GM23338 (cell line): ENCODE measurements at regions not wholly inside any gene's neighbourhood (a gene's known extent, or its start where the extent isn't known, plus 50 kb on each side); places are given as distances from the start of the nearest gene placed in this dataset.
A peak's percentile ranks its signal among the peaks of the same experiment; 100 is the strongest.

Experiments
- ATAC-seq: fragments of 200-7000 bp; cut with Tn5 transposase; 3 replicates; pipeline ENCODE4 v1.9.1; 2020
- DNase-seq: peaks from one replicate; pipeline ENCODE4 v3.0.0-alpha.2; 2015; ENCODE audit warnings: low spot score
- H2AFZ ChIP-seq: fragments of 200-600 bp; sonication (generic); 2 replicates; pipeline ENCODE4 v1.8.0; 2016; ENCODE audit warnings: antibody characterized with exemption, mild to moderate bottlenecking, moderate library complexity
- H3F3A ChIP-seq: fragments of 200-600 bp; sonication (generic); replicated peaks from 2 replicates; pipeline ENCODE4 v1.8.0; 2017; ENCODE audit warnings: antibody characterized with exemption, mixed run types, low read depth
- H3K27ac ChIP-seq: fragments of 200-600 bp; sonication (generic); 2 replicates; pipeline ENCODE4 v1.6.1; 2016; ENCODE audit warnings: low read depth
- H3K27me3 ChIP-seq: fragments of 200-600 bp; sonication (generic); 2 replicates; pipeline ENCODE4 v1.8.0; 2016; ENCODE audit warnings: mild to moderate bottlenecking, mixed run types, moderate library complexity; ENCODE audit not compliant: insufficient read depth
- H3K36me3 ChIP-seq: fragments of 200-600 bp; sonication (generic); 2 replicates; pipeline ENCODE4 v1.8.0; 2016; ENCODE audit warnings: mild to moderate bottlenecking; ENCODE audit not compliant: insufficient read depth
- H3K4me1 ChIP-seq: fragments of 200-600 bp; sonication (generic); 2 replicates; pipeline ENCODE4 v1.8.0; 2016; ENCODE audit warnings: mild to moderate bottlenecking, moderate library complexity; ENCODE audit not compliant: insufficient read depth
- H3K4me2 ChIP-seq: fragments of 200-600 bp; sonication (generic); 2 replicates; pipeline ENCODE4 v1.7.1; 2017; ENCODE audit warnings: mixed run types
- H3K4me3 ChIP-seq: fragments of 200-600 bp; sonication (generic); 2 replicates; pipeline ENCODE4 v1.6.1; 2016; ENCODE audit warnings: mixed run types
- H3K79me2 ChIP-seq: fragments of 200-600 bp; sonication (generic); replicated peaks from 2 replicates; pipeline ENCODE4 v1.8.0; 2017; ENCODE audit warnings: mild to moderate bottlenecking; ENCODE audit not compliant: insufficient read depth
- H3K9me2 ChIP-seq: fragments of 200-600 bp; sonication (generic); 2 replicates; pipeline ENCODE4 v1.8.0; 2017; ENCODE audit not compliant: insufficient read depth
- H4K20me1 ChIP-seq: fragments of 200-600 bp; sonication (generic); replicated peaks from 2 replicates; pipeline ENCODE4 v1.8.0; 2017; ENCODE audit warnings: mild to moderate bottlenecking; ENCODE audit not compliant: insufficient read depth
- H3K27ac Mint-ChIP-seq: 2 replicates; pipeline ENCODE4 v1.8.0; 2020; ENCODE audit warnings: inconsistent platforms, mild to moderate bottlenecking, moderate library complexity, mixed read lengths
- H3K27me3 Mint-ChIP-seq: 3 replicates; pipeline ENCODE4 v1.8.0; 2022; ENCODE audit warnings: low read depth, mild to moderate bottlenecking, moderate library complexity, mixed read lengths, inconsistent platforms; ENCODE audit not compliant: insufficient read depth, poor library complexity
- H3K36me3 Mint-ChIP-seq: 3 replicates; pipeline ENCODE4 v1.8.0; 2021; ENCODE audit warnings: low read depth, mild to moderate bottlenecking, inconsistent platforms, moderate library complexity, mixed read lengths
- H3K4me1 Mint-ChIP-seq: 3 replicates; pipeline ENCODE4 v1.8.0; 2020; ENCODE audit warnings: mild to moderate bottlenecking, inconsistent platforms, mixed read lengths
- H3K4me3 Mint-ChIP-seq: 3 replicates; pipeline ENCODE4 v1.8.0; 2021; ENCODE audit warnings: moderate library complexity, mild to moderate bottlenecking, inconsistent platforms, mixed read lengths
- H3K9me3 Mint-ChIP-seq: 3 replicates; pipeline ENCODE4 v1.8.0; 2020; ENCODE audit warnings: moderate library complexity, mild to moderate bottlenecking, inconsistent platforms, mixed read lengths
- CREB1 ChIP-seq: fragments of 250-450 bp; sonication (Bioruptor Pico); IDR thresholded peaks from 2 replicates; pipeline ENCODE4 v1.5.0; 2020; ENCODE audit warnings: low read depth, mild to moderate bottlenecking, moderate library complexity
- ETS1 ChIP-seq: IDR thresholded peaks from 2 replicates; pipeline ENCODE4 v1.6.1; 2016; ENCODE audit warnings: antibody characterized with exemption
- EZH2 ChIP-seq: fragments of 200-600 bp; sonication (generic); IDR thresholded peaks from one replicate; pipeline ENCODE4 v1.8.0; 2017; ENCODE audit warnings: antibody characterized with exemption, mild to moderate bottlenecking, low read depth; ENCODE audit not compliant: unreplicated experiment
- EZH2phosphoT487 ChIP-seq: fragments of 200-600 bp; sonication (generic); IDR thresholded peaks from one replicate; pipeline ENCODE4 v1.8.1; 2018; ENCODE audit warnings: antibody characterized with exemption; ENCODE audit not compliant: unreplicated experiment
- POLR2AphosphoS5 ChIP-seq: IDR thresholded peaks from 2 replicates; pipeline ENCODE4 v1.6.1; 2016; ENCODE audit warnings: antibody characterized with exemption, low read depth
- ZNF114 ChIP-seq: fragments of 250-450 bp; sonication (Bioruptor Pico); IDR thresholded peaks from 2 replicates; pipeline ENCODE4 v1.5.0; 2020; ENCODE audit warnings: mild to moderate bottlenecking, moderate library complexity
- ZNF331 ChIP-seq: fragments of 250-450 bp; sonication (Bioruptor Pico); IDR thresholded peaks from 2 replicates; pipeline ENCODE4 v1.5.0; 2020; ENCODE audit warnings: low read depth, mild to moderate bottlenecking, moderate library complexity
- TF ChIP-seq, protein P1 (sequence below): IDR thresholded peaks from one replicate; pipeline ENCODE4 v1.6.1; 2018; ENCODE audit warnings: antibody characterized with exemption; ENCODE audit not compliant: unreplicated experiment
- TF ChIP-seq, protein P2 (sequence below): fragments of 250-450 bp; sonication (Bioruptor Pico); IDR thresholded peaks from 2 replicates; pipeline ENCODE4 v1.5.0; 2020; ENCODE audit warnings: mild to moderate bottlenecking, moderate library complexity
- TF ChIP-seq, protein P3 (sequence below), 2 experiments: fragments of 200-600 bp in 1 of 2; sonication (generic) in 1 of 2; conservative IDR thresholded peaks; 2 replicates each; pipeline versions ENCODE4 v1.5.1 to v1.6.1; 2016 to 2017; ENCODE audit warnings: antibody characterized with exemption in 2 of 2, low read depth in 2 of 2, mild to moderate bottlenecking in 2 of 2, moderate library complexity in 1 of 2

DNA sequence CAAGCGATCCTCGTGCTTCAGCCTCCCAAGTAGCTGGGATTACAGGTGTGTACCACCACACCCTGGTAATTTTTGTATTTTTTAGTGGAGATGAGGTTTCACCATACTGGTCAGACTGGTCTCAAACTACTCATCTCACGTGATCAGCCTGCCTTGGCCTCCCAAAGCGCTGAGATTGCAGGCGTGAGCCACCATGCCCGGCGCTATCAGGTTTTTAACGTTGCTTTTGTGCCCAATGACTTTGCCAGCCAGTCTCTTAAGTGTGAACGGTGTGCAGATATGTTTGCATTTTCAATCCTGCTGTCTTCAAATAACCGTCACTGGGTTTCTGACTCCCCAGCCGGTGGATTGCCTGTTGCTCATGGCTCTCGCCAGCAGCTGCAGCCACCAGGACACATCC lies 201.8 kb upstream of the PPP2R2D start (continued):
- TF ChIP-seq, protein P1, sequence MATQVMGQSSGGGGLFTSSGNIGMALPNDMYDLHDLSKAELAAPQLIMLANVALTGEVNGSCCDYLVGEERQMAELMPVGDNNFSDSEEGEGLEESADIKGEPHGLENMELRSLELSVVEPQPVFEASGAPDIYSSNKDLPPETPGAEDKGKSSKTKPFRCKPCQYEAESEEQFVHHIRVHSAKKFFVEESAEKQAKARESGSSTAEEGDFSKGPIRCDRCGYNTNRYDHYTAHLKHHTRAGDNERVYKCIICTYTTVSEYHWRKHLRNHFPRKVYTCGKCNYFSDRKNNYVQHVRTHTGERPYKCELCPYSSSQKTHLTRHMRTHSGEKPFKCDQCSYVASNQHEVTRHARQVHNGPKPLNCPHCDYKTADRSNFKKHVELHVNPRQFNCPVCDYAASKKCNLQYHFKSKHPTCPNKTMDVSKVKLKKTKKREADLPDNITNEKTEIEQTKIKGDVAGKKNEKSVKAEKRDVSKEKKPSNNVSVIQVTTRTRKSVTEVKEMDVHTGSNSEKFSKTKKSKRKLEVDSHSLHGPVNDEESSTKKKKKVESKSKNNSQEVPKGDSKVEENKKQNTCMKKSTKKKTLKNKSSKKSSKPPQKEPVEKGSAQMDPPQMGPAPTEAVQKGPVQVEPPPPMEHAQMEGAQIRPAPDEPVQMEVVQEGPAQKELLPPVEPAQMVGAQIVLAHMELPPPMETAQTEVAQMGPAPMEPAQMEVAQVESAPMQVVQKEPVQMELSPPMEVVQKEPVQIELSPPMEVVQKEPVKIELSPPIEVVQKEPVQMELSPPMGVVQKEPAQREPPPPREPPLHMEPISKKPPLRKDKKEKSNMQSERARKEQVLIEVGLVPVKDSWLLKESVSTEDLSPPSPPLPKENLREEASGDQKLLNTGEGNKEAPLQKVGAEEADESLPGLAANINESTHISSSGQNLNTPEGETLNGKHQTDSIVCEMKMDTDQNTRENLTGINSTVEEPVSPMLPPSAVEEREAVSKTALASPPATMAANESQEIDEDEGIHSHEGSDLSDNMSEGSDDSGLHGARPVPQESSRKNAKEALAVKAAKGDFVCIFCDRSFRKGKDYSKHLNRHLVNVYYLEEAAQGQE, result no peak
- TF ChIP-seq POLR2AphosphoS5 (no peak), ZNF331 (CRISPR knock-in tag) (no peak), EZH2 (no peak), EZH2phosphoT487 (no peak)

GRCh38 chr10:131700032-131700431 lies 200.8 kb upstream of the PPP2R2D start:
- ATAC-seq (no peak), DNase-seq (no peak)
- Histone ChIP-seq H3F3A (no peaks in the 10 kb centered on the region), H3K79me2 (no peaks in the 10 kb centered on the region), H3K4me2 (no peak overlapping the region), H3K9me2 (no peaks in the 10 kb centered on the region), H4K20me1 (no peaks in the 10 kb centered on the region), H3K36me3 (no peaks in the 10 kb centered on the region), H3K4me3 (no peak overlapping the region), H3K27ac (no peak overlapping the region), H2AFZ (no peak overlapping the region), H3K27me3 (no peaks in the 10 kb centered on the region), H3K4me1 (no peaks in the 10 kb centered on the region)
- Mint-ChIP-seq H3K27ac (peak overlapping the region; percentile 80; the same call in 1 of the 2 replicates), H3K27me3 (peaks cover 8% of the 10 kb centered on the region), H3K4me1 (peaks cover 5% of the 10 kb centered on the region), H3K9me3 (0 out of 3 replicates have a peak, but pooled peaks cover 3% of the 10 kb centered on the region), H3K36me3 (no peaks in the 10 kb centered on the region), H3K4me3 (no peak overlapping the region)
- no peak for TF ChIP-seq ETS1
- TF ChIP-seq CREB1 (CRISPR knock-in tag), result no peak
- TF ChIP-seq, protein P2, sequence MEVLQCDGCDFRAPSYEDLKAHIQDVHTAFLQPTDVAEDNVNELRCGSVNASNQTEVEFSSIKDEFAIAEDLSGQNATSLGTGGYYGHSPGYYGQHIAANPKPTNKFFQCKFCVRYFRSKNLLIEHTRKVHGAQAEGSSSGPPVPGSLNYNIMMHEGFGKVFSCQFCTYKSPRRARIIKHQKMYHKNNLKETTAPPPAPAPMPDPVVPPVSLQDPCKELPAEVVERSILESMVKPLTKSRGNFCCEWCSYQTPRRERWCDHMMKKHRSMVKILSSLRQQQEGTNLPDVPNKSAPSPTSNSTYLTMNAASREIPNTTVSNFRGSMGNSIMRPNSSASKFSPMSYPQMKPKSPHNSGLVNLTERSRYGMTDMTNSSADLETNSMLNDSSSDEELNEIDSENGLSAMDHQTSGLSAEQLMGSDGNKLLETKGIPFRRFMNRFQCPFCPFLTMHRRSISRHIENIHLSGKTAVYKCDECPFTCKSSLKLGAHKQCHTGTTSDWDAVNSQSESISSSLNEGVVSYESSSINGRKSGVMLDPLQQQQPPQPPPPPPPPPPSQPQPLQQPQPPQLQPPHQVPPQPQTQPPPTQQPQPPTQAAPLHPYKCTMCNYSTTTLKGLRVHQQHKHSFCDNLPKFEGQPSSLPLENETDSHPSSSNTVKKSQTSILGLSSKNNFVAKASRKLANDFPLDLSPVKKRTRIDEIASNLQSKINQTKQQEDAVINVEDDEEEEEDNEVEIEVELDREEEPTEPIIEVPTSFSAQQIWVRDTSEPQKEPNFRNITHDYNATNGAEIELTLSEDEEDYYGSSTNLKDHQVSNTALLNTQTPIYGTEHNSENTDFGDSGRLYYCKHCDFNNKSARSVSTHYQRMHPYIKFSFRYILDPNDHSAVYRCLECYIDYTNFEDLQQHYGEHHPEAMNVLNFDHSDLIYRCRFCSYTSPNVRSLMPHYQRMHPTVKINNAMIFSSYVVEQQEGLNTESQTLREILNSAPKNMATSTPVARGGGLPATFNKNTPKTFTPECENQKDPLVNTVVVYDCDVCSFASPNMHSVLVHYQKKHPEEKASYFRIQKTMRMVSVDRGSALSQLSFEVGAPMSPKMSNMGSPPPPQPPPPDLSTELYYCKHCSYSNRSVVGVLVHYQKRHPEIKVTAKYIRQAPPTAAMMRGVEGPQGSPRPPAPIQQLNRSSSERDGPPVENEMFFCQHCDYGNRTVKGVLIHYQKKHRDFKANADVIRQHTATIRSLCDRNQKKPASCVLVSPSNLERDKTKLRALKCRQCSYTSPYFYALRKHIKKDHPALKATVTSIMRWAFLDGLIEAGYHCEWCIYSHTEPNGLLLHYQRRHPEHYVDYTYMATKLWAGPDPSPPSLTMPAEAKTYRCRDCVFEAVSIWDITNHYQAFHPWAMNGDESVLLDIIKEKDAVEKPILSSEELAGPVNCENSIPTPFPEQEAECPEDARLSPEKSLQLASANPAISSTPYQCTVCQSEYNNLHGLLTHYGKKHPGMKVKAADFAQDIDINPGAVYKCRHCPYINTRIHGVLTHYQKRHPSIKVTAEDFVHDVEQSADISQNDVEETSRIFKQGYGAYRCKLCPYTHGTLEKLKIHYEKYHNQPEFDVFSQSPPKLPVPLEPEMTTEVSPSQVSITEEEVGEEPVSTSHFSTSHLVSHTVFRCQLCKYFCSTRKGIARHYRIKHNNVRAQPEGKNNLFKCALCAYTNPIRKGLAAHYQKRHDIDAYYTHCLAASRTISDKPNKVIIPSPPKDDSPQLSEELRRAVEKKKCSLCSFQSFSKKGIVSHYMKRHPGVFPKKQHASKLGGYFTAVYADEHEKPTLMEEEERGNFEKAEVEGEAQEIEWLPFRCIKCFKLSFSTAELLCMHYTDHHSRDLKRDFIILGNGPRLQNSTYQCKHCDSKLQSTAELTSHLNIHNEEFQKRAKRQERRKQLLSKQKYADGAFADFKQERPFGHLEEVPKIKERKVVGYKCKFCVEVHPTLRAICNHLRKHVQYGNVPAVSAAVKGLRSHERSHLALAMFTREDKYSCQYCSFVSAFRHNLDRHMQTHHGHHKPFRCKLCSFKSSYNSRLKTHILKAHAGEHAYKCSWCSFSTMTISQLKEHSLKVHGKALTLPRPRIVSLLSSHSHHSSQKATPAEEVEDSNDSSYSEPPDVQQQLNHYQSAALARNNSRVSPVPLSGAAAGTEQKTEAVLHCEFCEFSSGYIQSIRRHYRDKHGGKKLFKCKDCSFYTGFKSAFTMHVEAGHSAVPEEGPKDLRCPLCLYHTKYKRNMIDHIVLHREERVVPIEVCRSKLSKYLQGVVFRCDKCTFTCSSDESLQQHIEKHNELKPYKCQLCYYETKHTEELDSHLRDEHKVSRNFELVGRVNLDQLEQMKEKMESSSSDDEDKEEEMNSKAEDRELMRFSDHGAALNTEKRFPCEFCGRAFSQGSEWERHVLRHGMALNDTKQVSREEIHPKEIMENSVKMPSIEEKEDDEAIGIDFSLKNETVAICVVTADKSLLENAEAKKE, result no peak
- TF ChIP-seq, protein P3, sequence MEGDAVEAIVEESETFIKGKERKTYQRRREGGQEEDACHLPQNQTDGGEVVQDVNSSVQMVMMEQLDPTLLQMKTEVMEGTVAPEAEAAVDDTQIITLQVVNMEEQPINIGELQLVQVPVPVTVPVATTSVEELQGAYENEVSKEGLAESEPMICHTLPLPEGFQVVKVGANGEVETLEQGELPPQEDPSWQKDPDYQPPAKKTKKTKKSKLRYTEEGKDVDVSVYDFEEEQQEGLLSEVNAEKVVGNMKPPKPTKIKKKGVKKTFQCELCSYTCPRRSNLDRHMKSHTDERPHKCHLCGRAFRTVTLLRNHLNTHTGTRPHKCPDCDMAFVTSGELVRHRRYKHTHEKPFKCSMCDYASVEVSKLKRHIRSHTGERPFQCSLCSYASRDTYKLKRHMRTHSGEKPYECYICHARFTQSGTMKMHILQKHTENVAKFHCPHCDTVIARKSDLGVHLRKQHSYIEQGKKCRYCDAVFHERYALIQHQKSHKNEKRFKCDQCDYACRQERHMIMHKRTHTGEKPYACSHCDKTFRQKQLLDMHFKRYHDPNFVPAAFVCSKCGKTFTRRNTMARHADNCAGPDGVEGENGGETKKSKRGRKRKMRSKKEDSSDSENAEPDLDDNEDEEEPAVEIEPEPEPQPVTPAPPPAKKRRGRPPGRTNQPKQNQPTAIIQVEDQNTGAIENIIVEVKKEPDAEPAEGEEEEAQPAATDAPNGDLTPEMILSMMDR (conservative IDR thresholded peaks at IDR 0.05; ENCODE audit: low read depth in 2 of 2), result no peak
- TF ChIP-seq EZH2, result no peak
- no peak for TF ChIP-seq POLR2AphosphoS5
- no peak for TF ChIP-seq ZNF331 (CRISPR knock-in tag)
- no peak for TF ChIP-seq EZH2phosphoT487
- TF ChIP-seq ZNF114 (CRISPR knock-in tag), result no peak
